Breast epithelium (tissue), 3 donors: ENCODE measurements at regions not wholly inside any gene's neighbourhood (a gene's known extent, or its start where the extent isn't known, plus 50 kb on each side); places are given as distances from the start of the nearest gene placed in this dataset.

Experiments
- POLR2A ChIP-seq: fragments of 450-650 bp; IDR thresholded peaks from one replicate; pipeline ENCODE4 v1.6.1; 2016; ENCODE audit warnings: antibody characterized with exemption, mild to moderate bottlenecking, moderate library complexity
- POLR2AphosphoS5 ChIP-seq, 3 donors: sonication (generic); formaldehyde crosslinking; IDR thresholded peaks; one replicate each; pipeline ENCODE4 v1.6.1; 2017; ENCODE audit warnings: antibody characterized with exemption in 3 of 3
- TF ChIP-seq, protein P1 (sequence below), 3 donors: fragments of 450-650 bp; IDR thresholded peaks; one replicate each; pipeline ENCODE4 v1.5.1; 2016 to 2017; ENCODE audit warnings: antibody characterized with exemption in 3 of 3, mild to moderate bottlenecking in 3 of 3, moderate library complexity in 3 of 3

DNA sequence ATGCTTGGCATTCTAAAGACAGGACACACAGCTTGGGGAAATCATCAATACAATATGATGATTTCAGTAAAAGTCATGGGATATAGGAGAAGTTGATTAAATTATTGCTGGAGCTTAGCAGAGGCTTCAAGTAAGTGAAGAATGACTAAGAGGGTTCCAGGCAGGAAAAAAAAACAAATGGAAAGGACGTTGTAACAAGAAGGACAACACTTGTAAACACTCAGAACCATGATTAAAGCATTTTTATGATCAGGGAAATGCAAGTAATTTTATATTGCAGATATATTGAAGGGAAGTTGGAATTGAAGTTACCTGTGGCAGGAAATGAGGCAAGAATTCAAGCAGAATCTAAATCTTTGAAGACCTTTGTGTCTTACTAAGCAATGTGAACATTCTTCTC is 602.7 kb upstream of the NEGR1 start:
- TF ChIP-seq, protein P1, sequence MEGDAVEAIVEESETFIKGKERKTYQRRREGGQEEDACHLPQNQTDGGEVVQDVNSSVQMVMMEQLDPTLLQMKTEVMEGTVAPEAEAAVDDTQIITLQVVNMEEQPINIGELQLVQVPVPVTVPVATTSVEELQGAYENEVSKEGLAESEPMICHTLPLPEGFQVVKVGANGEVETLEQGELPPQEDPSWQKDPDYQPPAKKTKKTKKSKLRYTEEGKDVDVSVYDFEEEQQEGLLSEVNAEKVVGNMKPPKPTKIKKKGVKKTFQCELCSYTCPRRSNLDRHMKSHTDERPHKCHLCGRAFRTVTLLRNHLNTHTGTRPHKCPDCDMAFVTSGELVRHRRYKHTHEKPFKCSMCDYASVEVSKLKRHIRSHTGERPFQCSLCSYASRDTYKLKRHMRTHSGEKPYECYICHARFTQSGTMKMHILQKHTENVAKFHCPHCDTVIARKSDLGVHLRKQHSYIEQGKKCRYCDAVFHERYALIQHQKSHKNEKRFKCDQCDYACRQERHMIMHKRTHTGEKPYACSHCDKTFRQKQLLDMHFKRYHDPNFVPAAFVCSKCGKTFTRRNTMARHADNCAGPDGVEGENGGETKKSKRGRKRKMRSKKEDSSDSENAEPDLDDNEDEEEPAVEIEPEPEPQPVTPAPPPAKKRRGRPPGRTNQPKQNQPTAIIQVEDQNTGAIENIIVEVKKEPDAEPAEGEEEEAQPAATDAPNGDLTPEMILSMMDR (IDR thresholded peaks at IDR 0.05): no peak
- TF ChIP-seq POLR2A (no peak), POLR2AphosphoS5 (IDR thresholded peaks at IDR 0.05) (no peak)
